HCT116 (cell line): ENCODE measurements at regions not wholly inside any gene's neighbourhood (a gene's known extent, or its start where the extent isn't known, plus 50 kb on each side); places are given as distances from the start of the nearest gene placed in this dataset.

Experiments used
- ATAC-seq: fragments of 200-7000 bp; cut with Tn5 transposase; 2 replicates; pipeline ENCODE4 v1.9.1; 2020; ENCODE audit warnings: mild to moderate bottlenecking, moderate library complexity
- BruUV-seq: library from RNA; stranded (reverse); fragments of 400-500 nt; replicated peaks from 2 replicates; lab custom pipeline; 2021; lab: Mats Ljungman, UMichigan
- CTCF ChIA-PET: fragments of 300-600 bp; sonication (Branson Sonifier 250); formaldehyde crosslinking; loops from one replicate; lab custom pipeline; 2021; ENCODE audit warnings: antibody characterized with exemption; lab: Charles Lee
- POLR2A ChIA-PET: fragments of 300-600, 350-600 bp; sonication (Branson Sonifier 250); formaldehyde crosslinking; loops from one replicate; lab custom pipeline; 2021; ENCODE audit warnings: antibody characterized with exemption; lab: Charles Lee
- RAD21 ChIA-PET, 2 experiments: fragments of 300-600 bp; sonication (Branson Sonifier 250); formaldehyde crosslinking; loops; one replicate each; lab custom pipeline; 2023; ENCODE audit warnings: low total read pairs in 2 of 2; ENCODE audit not compliant: uncharacterized antibody in 2 of 2, unreplicated experiment in 2 of 2, low non-redundant PET in 1 of 2; lab: Charles Lee
- DNase-seq: peaks from one replicate; pipeline ENCODE4 v3.0.0-alpha.2; 2010; ENCODE audit warnings: low read depth, low spot score
- H2AFZ ChIP-seq: fragments of 200-600 bp; shearing (Covaris generic), sonication (generic); 2 replicates; pipeline ENCODE4 v1.6.1; 2017; ENCODE audit warnings: low read depth, mixed run types, mixed read lengths, antibody characterized with exemption, low read length; ENCODE audit not compliant: poor library complexity, severe bottlenecking
- H3K27ac ChIP-seq: 2 replicates; pipeline ENCODE4 v1.5.1; 2012; ENCODE audit warnings: low read depth, low read length
- H3K27me3 ChIP-seq: fragments of 200-600 bp; sonication (generic); 2 replicates; pipeline ENCODE4 v1.6.1; 2016; ENCODE audit warnings: mixed run types, low read length, mixed read lengths; ENCODE audit not compliant: insufficient read depth
- H3K36me3 ChIP-seq, 2 experiments: fragments of 200-500 bp in 1 of 2; fragments of 200-600 bp in 1 of 2; sonication (Bioruptor generic) in 1 of 2; sonication (generic) in 1 of 2; 2 replicates each; pipeline versions ENCODE4 v1.5.1 to v1.6.1; 2014 to 2016; ENCODE audit warnings: low read length in 2 of 2, inconsistent platforms in 1 of 2, mixed read lengths in 1 of 2, mixed run types in 1 of 2; ENCODE audit not compliant: insufficient read depth in 2 of 2, control insufficient read depth in 1 of 2
- H3K4me1 ChIP-seq, 2 experiments: fragments of 200-600 bp in 1 of 2; sonication (generic) in 1 of 2; 2 replicates each; pipeline versions ENCODE4 v1.5.1 to v1.6.1; 2012 to 2017; ENCODE audit warnings: low read length in 2 of 2, inconsistent platforms in 1 of 2, mild to moderate bottlenecking in 1 of 2, mixed read lengths in 1 of 2, mixed run types in 1 of 2, moderate library complexity in 1 of 2; ENCODE audit not compliant: insufficient read depth in 2 of 2, control insufficient read depth in 1 of 2
- H3K4me2 ChIP-seq: fragments of 200-600 bp; sonication (generic); 2 replicates; pipeline ENCODE4 v1.6.1; 2017; ENCODE audit warnings: mixed run types, low read length, mixed read lengths
- H3K4me3 ChIP-seq, 2 experiments: fragments of 200-600 bp in 1 of 2; sonication (generic) in 1 of 2; replicated peaks in 1 of 2; 2 replicates each; pipeline ENCODE4 v1.5.1; 2011 to 2016; ENCODE audit warnings: low read length in 2 of 2, control low read depth in 1 of 2, low read depth in 1 of 2, mild to moderate bottlenecking in 1 of 2, mixed read lengths in 1 of 2, mixed run types in 1 of 2
- H3K79me2 ChIP-seq: fragments of 200-600 bp; sonication (generic); 2 replicates; pipeline ENCODE4 v1.6.1; 2017; ENCODE audit warnings: mild to moderate bottlenecking, mixed run types, low read length, moderate library complexity, mixed read lengths; ENCODE audit not compliant: insufficient read depth
- H3K9ac ChIP-seq: fragments of 200-600 bp; sonication (generic); 2 replicates; pipeline ENCODE4 v1.6.1; 2016; ENCODE audit warnings: low read length, mixed read lengths
- H3K9me2 ChIP-seq: fragments of 200-600 bp; sonication (generic), shearing (Covaris generic); 2 replicates; pipeline ENCODE4 v1.6.1; 2017; ENCODE audit warnings: mixed run types, mild to moderate bottlenecking, moderate library complexity; ENCODE audit not compliant: insufficient read depth
- H3K9me3 ChIP-seq, 2 experiments: fragments of 200-500 bp in 1 of 2; fragments of 200-600 bp in 1 of 2; sonication (Bioruptor generic) in 1 of 2; sonication (generic) in 1 of 2; 2 replicates each; pipeline ENCODE4 v1.6.1; 2014 to 2017; ENCODE audit warnings: low read length in 2 of 2, mixed read lengths in 2 of 2, inconsistent platforms in 1 of 2, low read depth in 1 of 2, mild to moderate bottlenecking in 1 of 2, mixed run types in 1 of 2, moderate library complexity in 1 of 2; ENCODE audit not compliant: control insufficient read depth in 1 of 2, insufficient read depth in 1 of 2
- H4K20me1 ChIP-seq: fragments of 200-600 bp; sonication (generic), shearing (Covaris generic); 2 replicates; pipeline ENCODE4 v1.6.1; 2017; ENCODE audit warnings: mixed run types, mild to moderate bottlenecking, moderate library complexity; ENCODE audit not compliant: insufficient read depth
- CBX3 ChIP-seq: IDR thresholded peaks from 2 replicates; pipeline ENCODE4 v1.6.1; 2012; ENCODE audit warnings: low read depth
- ZFX ChIP-seq: fragments of 450-650 bp; IDR thresholded peaks from 2 replicates; pipeline ENCODE4 v1.6.1; 2017
- intact Hi-C: fragments of 100-400 bp; cut with micrococcal nuclease; formaldehyde crosslinking; loops from 2 replicates; pipeline ENCODE4 v1.10.0; 2022
- TF ChIP-seq, protein P1 (sequence below), 3 experiments: fragments of 200-600 bp in 1 of 3; sonication (generic) in 1 of 3; IDR thresholded peaks in 2 of 3; conservative IDR thresholded peaks in 1 of 3; 2 replicates each; pipeline ENCODE4 v1.5.1; 2012 to 2017; ENCODE audit warnings: low read depth in 2 of 3, low read length in 2 of 3, antibody characterized with exemption in 1 of 3, borderline replicate concordance in 1 of 3, control low read depth in 1 of 3, mild to moderate bottlenecking in 1 of 3, mixed read lengths in 1 of 3, mixed run types in 1 of 3, moderate library complexity in 1 of 3; ENCODE audit not compliant: insufficient read depth in 1 of 3
- TF ChIP-seq, protein P2 (sequence below): IDR thresholded peaks from 2 replicates; pipeline ENCODE4 v1.6.1; 2011; ENCODE audit warnings: mild to moderate bottlenecking, low read length, moderate library complexity; ENCODE audit not compliant: insufficient replicate concordance; ENCODE audit errors: extremely low read depth

DNA sequence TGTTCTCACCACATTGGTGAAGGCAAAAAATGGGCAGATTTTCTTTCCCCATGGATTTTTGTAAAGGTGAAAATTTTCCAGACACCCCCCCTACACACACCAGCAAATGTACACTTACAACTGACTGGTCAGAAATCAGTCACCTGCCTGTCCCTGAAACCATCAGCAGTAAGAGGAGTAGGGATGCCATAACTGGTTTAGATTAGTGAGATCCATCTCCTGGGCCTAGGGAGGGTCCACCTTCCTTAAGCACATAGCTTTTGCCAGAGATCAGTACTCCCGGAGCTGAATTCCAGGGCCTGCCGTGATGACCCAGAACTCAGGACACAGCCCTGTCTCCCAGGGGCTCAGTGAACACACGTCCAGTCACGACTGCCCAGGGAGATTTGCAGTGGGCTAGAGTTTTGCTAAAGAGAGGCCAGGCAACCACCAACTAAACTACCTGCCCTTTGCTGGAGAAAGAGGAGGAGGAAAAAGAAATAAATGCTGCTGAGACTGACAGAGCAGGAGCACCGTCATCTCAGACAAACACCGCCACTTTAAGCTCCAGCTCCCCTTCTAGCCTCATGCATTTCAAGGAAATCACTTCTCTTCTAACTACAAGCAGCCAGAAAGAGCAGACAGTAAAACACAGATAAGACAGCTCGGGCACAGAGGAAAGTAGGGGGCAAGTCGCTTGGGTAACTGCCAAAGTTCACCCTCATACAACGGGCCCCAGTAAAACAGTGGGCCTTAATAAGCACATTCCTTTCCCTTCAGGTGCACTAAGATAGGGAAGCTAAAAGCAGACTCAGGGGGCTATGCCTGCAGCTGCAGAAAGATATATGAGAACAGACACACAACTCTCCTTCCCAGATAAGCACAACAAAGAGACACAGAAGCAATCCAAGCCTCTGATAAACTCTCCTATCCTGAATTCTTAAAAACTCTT is 82.6 kb upstream of the SPTLC3 start:
- no TSS peak for BruUV-seq
- Histone ChIP-seq H3K4me3 (no peak overlapping the region), H3K9me3 (no peaks in the 10 kb centered on the region), H3K27me3 (0 out of 2 replicates have a peak, but pooled peaks cover 3% of the 10 kb centered on the region), H3K9ac (no peak overlapping the region), H3K36me3 (no peaks in the 10 kb centered on the region), H3K27ac (no peak overlapping the region), H3K4me1 (no peaks in the 10 kb centered on the region), H3K9me2 (no peaks in the 10 kb centered on the region), H2AFZ (no peak overlapping the region), H3K79me2 (no peaks in the 10 kb centered on the region), H4K20me1 (no peaks in the 10 kb centered on the region), H3K4me2 (no peak overlapping the region)
- ChIA-PET POLR2A (no interaction called here), RAD21 (no interaction called here), CTCF (no interaction called here)
- DNase-seq (no peak), ATAC-seq (no peak)
- intact Hi-C loops, result loop anchor here (1.0 to 2.0 kb wide), 2 partner anchors 40 to 181 kb away; no protein-coding TSS in a partner anchor
- TF ChIP-seq, protein P1, sequence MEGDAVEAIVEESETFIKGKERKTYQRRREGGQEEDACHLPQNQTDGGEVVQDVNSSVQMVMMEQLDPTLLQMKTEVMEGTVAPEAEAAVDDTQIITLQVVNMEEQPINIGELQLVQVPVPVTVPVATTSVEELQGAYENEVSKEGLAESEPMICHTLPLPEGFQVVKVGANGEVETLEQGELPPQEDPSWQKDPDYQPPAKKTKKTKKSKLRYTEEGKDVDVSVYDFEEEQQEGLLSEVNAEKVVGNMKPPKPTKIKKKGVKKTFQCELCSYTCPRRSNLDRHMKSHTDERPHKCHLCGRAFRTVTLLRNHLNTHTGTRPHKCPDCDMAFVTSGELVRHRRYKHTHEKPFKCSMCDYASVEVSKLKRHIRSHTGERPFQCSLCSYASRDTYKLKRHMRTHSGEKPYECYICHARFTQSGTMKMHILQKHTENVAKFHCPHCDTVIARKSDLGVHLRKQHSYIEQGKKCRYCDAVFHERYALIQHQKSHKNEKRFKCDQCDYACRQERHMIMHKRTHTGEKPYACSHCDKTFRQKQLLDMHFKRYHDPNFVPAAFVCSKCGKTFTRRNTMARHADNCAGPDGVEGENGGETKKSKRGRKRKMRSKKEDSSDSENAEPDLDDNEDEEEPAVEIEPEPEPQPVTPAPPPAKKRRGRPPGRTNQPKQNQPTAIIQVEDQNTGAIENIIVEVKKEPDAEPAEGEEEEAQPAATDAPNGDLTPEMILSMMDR (IDR thresholded peaks at IDR 0.05 in 2 of 3, conservative IDR thresholded peaks at IDR 0.05 in 1 of 3; ENCODE audit: borderline replicate concordance in 1 of 3, insufficient read depth in 1 of 3, low read depth in 2 of 3, low read length in 2 of 3), result no peak
- TF ChIP-seq CBX3 (no peak), ZFX (no peak)
- TF ChIP-seq, protein P2, sequence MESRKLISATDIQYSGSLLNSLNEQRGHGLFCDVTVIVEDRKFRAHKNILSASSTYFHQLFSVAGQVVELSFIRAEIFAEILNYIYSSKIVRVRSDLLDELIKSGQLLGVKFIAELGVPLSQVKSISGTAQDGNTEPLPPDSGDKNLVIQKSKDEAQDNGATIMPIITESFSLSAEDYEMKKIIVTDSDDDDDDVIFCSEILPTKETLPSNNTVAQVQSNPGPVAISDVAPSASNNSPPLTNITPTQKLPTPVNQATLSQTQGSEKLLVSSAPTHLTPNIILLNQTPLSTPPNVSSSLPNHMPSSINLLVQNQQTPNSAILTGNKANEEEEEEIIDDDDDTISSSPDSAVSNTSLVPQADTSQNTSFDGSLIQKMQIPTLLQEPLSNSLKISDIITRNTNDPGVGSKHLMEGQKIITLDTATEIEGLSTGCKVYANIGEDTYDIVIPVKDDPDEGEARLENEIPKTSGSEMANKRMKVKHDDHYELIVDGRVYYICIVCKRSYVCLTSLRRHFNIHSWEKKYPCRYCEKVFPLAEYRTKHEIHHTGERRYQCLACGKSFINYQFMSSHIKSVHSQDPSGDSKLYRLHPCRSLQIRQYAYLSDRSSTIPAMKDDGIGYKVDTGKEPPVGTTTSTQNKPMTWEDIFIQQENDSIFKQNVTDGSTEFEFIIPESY, result no peak
